GM13977 (cell line): ENCODE measurements at regions not wholly inside any gene's neighbourhood (a gene's known extent, or its start where the extent isn't known, plus 50 kb on each side); places are given as distances from the start of the nearest gene placed in this dataset.

ENCODE experiments used
- DNase-seq: peaks from one replicate; pipeline ENCODE4 v3.0.0; 2012; ENCODE audit warnings: low spot score
- in situ Hi-C: fragments of 300-500 bp; cut with MboI; formaldehyde crosslinking; loops from one replicate; pipeline ENCODE4 v1.12.0; 2022; ENCODE audit warnings: low sequenced_read_pairs, low pct_unique_long_range_greater_than_20kb, mixed read lengths, inconsistent platforms; ENCODE audit not compliant: unreplicated experiment
- TF ChIP-seq, protein P1 (sequence below): IDR thresholded peaks from 2 replicates; pipeline ENCODE4 v1.5.1; 2012; ENCODE audit warnings: mild to moderate bottlenecking, control low read depth; ENCODE audit not compliant: insufficient read depth; ENCODE audit errors: extremely low read depth, missing control alignments

GRCh38 chr21:41628256-41628655 is 120.3 kb upstream of the TMPRSS2 start:
- no peak for DNase-seq
- TF ChIP-seq, protein P1, sequence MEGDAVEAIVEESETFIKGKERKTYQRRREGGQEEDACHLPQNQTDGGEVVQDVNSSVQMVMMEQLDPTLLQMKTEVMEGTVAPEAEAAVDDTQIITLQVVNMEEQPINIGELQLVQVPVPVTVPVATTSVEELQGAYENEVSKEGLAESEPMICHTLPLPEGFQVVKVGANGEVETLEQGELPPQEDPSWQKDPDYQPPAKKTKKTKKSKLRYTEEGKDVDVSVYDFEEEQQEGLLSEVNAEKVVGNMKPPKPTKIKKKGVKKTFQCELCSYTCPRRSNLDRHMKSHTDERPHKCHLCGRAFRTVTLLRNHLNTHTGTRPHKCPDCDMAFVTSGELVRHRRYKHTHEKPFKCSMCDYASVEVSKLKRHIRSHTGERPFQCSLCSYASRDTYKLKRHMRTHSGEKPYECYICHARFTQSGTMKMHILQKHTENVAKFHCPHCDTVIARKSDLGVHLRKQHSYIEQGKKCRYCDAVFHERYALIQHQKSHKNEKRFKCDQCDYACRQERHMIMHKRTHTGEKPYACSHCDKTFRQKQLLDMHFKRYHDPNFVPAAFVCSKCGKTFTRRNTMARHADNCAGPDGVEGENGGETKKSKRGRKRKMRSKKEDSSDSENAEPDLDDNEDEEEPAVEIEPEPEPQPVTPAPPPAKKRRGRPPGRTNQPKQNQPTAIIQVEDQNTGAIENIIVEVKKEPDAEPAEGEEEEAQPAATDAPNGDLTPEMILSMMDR: no peak
- in situ Hi-C loops: no loop called here

- TF ChIP-seq, protein P1: no peak
- DNase-seq: no peak
- in situ Hi-C loops: no loop called here
Observed at GRCh38 chr21:41627428-41627827, 119.5 kb upstream of the TMPRSS2 start.

GRCh38 chr21:41626021-41626420 is 118.1 kb upstream of the TMPRSS2 start:
- TF ChIP-seq, protein P1: no peak
- no peak for DNase-seq
- in situ Hi-C loops: no loop called here

DNA sequence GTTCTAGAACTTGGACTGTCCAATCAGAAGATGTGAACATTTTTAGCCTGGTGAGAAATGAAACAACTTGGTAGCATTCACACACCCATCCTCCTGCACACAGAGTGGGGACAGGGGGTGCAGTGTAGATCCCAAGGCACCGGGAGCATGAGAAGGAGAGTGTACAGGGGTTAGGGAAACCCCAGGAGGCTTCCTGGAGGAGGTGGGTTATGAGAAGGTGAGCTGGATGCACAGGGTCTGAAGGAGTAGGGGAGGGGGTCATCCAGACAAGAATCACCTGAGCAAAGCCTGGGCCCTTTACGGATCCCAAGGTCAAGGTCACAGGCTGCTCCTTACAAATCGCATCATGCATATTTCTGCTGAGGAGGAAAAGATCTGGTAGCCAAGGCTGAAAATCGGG is 117.5 kb upstream of the TMPRSS2 start:
- in situ Hi-C loops: no loop called here
- TF ChIP-seq, protein P1: no peak
- DNase-seq: no peak

DNA sequence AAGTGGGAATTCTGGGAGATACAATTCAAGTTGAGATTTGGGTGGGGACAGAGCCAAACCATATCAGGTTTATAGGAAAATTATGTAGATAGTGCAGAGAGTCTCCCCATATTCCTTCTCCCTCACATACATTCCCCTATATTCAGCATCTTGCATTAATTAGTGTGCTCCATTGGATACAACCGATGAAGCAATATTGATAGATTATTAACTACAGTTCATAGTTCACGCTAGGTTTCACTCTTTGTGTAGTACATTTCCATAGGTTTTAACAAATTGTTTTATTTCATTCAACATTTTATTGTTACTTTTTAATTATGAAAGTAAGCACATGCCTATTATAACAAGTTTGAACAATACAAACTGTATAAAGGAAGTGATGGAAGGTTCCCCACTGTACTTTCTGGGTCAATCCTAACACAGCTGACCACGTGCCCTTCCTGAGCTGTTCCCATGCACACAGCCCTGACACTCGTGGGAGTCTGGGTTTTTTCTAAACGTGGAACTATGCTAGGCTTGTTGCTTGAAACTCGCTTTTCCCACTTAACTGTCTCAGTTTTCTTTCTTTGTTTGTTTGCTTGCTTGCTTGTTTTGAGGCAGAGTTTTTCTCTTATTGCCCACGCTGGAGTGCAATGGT is 116.8 kb upstream of the TMPRSS2 start:
- no peak for DNase-seq
- TF ChIP-seq, protein P1: no peak
- in situ Hi-C loops: no loop called here

GRCh38 chr21:41623945-41624344 is 116.0 kb upstream of the TMPRSS2 start:
- TF ChIP-seq, protein P1: no peak
- DNase-seq: no peak
- in situ Hi-C loops: no loop called here

DNA sequence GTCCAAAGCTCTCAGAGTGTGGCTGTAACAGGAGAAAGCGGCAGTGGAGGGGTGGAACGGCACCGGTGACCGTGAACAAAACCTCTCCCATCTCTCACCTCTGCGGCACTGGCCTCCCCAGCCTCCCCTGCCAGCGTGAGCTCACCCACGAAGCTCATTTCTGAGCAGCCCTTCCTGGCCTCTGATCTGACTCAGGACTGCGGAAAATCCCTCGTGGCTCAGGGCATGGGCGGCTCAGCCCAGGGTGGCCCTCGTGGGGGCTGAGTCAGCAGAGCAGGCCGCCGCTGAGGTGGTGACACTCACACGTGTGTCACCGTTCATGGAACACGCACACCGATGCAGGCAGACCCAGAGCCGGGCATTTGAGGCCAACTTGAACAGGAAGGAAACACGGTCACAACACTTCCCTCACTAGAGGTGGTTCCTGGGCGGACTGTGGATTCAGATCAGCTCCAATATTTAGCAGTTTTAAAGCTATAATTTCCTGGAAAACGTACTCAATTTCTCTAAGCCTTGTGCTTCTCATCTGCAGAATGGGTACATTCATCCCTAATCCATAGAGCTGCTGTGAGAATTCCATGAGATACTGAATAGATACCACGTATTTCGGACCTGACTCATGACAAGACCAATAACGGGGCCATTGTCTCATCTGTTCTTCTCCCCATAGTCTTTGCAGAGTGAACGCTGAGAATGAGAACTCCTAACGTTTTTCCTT is 115.0 kb upstream of the TMPRSS2 start:
- TF ChIP-seq, protein P1: no peak
- no peak for DNase-seq
- in situ Hi-C loops: no loop called here
